GM12873 (cell line): ENCODE measurements at regions not wholly inside any gene's neighbourhood (a gene's known extent, or its start where the extent isn't known, plus 50 kb on each side); places are given as distances from the start of the nearest gene placed in this dataset.

Experiments used
- TF ChIP-seq, protein P1 (sequence below): IDR thresholded peaks from 2 replicates; pipeline ENCODE4 v1.5.1; 2012; ENCODE audit warnings: low read depth, mild to moderate bottlenecking, moderate library complexity, low read length, control low read depth; ENCODE audit not compliant: insufficient read depth; ENCODE audit errors: missing control alignments

DNA sequence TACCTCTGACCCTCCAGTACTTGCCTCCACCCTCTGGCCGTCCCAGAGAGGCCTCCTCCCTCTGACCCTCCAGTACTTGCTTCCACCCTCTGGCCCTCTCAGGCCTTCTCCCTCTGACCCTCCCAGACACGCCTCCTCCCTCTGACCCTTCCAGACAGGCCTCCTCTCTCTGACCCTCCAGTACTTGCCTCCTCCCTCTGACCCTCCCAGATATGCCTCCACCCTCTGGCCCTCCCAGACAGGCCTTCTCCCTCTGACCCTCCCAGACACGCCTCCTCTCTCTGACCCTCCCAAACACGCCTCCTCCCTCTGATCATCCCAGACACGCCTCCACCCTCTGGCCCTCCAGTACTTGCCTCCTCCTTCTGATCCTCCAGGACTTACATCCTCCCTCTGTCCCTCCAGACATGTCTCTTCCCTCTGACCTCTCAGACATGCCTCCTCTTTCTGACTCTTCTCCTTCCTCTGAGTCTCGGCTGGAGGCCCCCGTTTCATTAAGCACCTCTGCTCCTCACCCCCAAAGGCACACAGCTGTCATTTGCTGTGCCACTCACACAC, 71.9 kb downstream of the PHETA1 start:
- TF ChIP-seq, protein P1, sequence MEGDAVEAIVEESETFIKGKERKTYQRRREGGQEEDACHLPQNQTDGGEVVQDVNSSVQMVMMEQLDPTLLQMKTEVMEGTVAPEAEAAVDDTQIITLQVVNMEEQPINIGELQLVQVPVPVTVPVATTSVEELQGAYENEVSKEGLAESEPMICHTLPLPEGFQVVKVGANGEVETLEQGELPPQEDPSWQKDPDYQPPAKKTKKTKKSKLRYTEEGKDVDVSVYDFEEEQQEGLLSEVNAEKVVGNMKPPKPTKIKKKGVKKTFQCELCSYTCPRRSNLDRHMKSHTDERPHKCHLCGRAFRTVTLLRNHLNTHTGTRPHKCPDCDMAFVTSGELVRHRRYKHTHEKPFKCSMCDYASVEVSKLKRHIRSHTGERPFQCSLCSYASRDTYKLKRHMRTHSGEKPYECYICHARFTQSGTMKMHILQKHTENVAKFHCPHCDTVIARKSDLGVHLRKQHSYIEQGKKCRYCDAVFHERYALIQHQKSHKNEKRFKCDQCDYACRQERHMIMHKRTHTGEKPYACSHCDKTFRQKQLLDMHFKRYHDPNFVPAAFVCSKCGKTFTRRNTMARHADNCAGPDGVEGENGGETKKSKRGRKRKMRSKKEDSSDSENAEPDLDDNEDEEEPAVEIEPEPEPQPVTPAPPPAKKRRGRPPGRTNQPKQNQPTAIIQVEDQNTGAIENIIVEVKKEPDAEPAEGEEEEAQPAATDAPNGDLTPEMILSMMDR, result no peak

DNA sequence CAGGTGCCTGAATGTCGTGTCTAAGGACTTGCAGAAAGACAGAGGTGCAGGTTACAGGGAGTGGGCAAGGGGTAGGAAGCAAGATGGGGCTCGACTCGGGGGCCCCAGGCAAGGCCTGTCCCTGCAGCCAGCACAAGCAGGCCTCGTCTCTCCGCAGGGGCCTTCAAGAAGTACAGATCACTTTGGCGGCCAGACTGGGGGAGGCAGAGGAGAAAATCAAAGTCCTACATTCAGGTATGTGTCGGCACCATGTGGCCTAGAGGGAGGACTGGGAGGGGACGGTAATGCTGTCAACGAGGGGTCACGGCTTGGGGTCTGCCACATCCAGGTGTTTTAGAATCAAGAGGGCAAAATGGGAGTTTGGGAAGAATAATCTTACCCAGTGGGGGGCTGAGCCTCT, 73.7 kb downstream of the PHETA1 start:
- TF ChIP-seq, protein P1, result no peak

DNA sequence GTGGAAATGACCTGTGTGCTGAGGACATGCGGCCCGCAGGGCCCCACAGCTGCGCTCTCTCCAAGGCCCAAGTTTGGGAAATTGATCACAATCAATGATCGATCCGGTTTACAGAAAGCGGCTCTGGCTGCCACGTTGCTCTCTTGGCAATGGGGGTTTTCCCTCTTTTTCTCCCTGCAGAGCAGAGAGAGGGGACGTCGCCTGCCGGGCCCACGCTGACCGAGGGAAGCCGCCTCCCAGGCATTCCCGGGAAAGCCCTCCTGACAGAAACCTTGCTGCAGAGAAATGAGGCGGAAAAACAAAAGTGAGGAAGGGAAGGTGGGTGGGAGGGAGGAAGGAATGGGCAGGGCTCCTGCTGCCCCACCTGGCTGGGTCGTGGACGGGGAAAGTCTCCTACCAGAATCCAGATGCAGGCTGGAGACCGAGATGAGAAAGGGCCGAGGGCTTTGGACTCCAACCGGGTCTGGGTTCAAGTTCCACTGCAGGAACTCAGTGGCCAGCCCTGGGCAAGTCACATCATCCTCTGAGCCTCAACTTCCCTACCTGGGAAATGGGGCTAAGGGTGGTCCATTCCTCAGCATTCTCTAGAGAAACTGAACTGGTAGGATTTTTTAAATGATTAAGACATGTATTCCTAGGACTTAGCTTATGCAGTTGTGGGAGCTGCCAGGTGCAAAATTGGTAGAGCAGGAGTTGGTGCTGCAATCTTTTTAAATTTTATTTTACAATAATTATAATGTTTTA, 75.5 kb downstream of the PHETA1 start:
- TF ChIP-seq, protein P1, result no peak

DNA sequence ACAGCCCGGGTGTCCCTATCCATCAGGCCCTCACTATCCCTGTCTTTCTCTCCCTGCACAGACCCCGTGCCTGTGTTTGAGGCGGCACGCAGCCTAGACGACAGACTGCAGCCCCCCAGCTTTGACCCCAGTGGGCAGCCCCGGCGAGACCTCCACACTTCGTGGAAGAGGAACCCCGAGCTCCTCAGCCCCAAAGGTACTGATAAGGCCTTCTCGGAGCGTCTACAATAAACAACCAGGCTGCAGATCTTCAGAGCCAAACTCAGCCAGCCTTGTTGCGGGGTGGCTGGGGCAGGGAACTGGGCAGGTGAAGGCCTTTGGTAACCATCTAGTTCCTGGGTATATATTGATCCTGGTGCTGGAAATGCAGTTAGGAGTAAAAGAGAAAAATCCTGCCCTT, 77.5 kb downstream of the PHETA1 start:
- TF ChIP-seq, protein P1, result no peak

DNA sequence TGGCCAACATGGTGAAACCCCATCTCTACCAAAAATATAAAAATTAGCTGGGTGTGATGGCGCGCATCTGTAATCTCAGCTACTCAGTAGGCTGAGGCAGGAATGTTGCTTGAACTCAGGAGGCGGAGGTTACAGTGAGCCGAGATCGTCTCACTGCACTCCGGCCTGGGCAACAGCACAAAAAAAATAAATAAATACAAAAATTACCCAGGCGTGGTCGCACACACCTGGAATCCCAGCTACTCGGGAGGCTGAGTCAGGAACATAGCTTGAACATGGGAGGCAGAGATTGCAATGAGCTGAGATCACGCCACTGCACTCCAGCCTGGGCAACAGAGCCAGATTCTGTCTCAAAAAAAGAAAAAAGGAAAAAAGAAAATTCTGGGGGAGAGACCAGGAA, 80.1 kb downstream of the PHETA1 start:
- TF ChIP-seq, protein P1, result no peak

DNA sequence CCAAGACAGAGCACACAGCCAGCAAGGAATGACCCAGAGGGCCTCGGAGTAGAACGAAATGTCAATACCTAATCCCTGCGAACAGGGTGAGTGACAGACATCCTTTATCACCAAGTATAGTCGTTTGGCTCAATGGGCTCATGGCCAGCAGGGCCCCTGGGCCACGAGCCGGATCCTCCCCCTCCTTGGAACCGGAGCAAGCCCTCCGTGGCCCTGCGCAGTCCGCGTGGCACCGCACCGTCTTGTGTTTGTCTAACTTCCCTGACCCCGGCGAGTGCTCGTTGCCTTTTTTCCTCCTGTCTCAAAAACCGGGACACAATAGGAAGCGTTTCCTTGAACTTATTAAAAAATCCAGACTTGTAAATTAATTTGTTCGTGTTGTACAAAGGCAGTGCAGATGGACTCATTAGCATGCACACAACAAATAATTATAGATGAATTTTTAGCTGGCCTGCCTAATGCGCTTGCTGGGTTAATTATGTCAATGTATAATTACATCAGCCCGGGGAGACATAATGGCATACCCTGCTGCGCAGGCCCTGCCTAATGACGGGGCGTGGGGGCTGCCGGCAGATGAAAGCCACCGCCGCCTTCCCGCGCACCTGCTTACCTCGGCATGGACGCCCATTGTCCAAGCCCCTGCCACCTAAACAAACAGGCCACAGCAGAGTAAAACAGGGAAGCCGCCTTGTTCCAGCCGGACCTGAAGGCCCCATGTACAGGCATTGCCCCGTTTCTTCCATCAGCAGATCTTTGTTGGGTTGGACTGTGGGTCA, 81.6 kb downstream of the PHETA1 start:
- TF ChIP-seq, protein P1, result no peak

DNA sequence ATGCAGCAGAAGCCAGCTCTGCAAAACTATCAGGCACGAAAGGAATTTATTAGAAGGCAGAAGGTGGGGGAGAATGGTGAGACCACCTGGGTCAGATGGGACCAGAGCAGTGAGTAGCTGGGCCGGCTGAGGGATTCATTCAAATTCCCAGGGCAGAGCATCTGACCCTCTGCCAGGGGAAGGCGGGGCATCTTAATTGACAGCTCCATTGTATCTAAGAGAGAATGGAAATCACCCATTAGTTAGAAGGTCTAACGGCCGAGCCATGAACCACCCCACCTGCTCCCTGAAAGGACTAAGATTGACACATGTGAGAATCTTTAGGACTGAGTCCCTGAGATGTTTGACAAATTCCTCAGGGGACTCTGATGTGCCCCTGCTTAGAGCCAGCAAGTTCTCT, 83.7 kb downstream of the PHETA1 start:
- TF ChIP-seq, protein P1, result no peak
